ENCODE measurements at regions not wholly inside any gene's neighbourhood (a gene's known extent, or its start where the extent isn't known, plus 50 kb on each side); places are given as distances from the start of the nearest gene placed in this dataset.
"Not testable (repeated sequence)": the region's sequence is repeated elsewhere in the genome, so short reads cannot be mapped to it uniquely, and the experiment has no call there.

- DNase-seq (ENCODE audit: low spot score) (no peak), ATAC-seq (ENCODE audit: low FRiP score) (no peak)
- TF ChIP-seq CTCF (IDR thresholded peaks at IDR 0.05) = no peak
Measured at GRCh38 chr5:50343715-50344114, 97.4 kb downstream of the EMB start.

GRCh38 chr5:50340757-50341156 is 100.3 kb downstream of the EMB start:
- ATAC-seq (ENCODE audit: low FRiP score) (no peak), DNase-seq (ENCODE audit: low spot score) (no peak)
- TF ChIP-seq CTCF (IDR thresholded peaks at IDR 0.05) = no peak

- DNase-seq (ENCODE audit: low spot score); ATAC-seq (ENCODE audit: low FRiP score): not testable (repeated sequence)
Measured at GRCh38 chr5:50330633-50331032, 110.5 kb downstream of the EMB start.

- ATAC-seq (ENCODE audit: low FRiP score) = no peak
- no peak for TF ChIP-seq CTCF (IDR thresholded peaks at IDR 0.05)
Measured at GRCh38 chr5:50328193-50328729, 112.8 kb downstream of the EMB start.

GRCh38 chr5:50325237-50325832 is 115.8 kb downstream of the EMB start:
- no peak for TF ChIP-seq CTCF (IDR thresholded peaks at IDR 0.05)
- DNase-seq (ENCODE audit: low spot score) (no peak), ATAC-seq (ENCODE audit: low FRiP score) (peak; percentile 64)

More at GRCh38 chr5:50328193-50328729, 112.8 kb downstream of the EMB start:
- no peak for DNase-seq (ENCODE audit: low spot score)

- no peak for TF ChIP-seq CTCF (IDR thresholded peaks at IDR 0.05)
- no peak for DNase-seq (ENCODE audit: low spot score)
- no peak for ATAC-seq (ENCODE audit: low FRiP score)
Measured at GRCh38 chr5:50320131-50320749, 120.8 kb downstream of the EMB start.

- DNase-seq (ENCODE audit: low spot score) (no peak), ATAC-seq (ENCODE audit: low FRiP score) (no peak)
- no peak for TF ChIP-seq CTCF (IDR thresholded peaks at IDR 0.05)
Measured at GRCh38 chr5:50318220-50318619, 122.9 kb downstream of the EMB start.

- not testable (repeated sequence) for ATAC-seq (ENCODE audit: low FRiP score); DNase-seq (ENCODE audit: low spot score)
Measured at GRCh38 chr5:50306488-50306887, 134.6 kb downstream of the EMB start.

Measured in omental fat pad (tissue), 3 donors.